GM21529 (cell line): ENCODE measurements at regions not wholly inside any gene's neighbourhood (a gene's known extent, or its start where the extent isn't known, plus 50 kb on each side); places are given as distances from the start of the nearest gene placed in this dataset.

ENCODE experiments used
- ATAC-seq: cut with Tn5 transposase; IDR thresholded peaks from one replicate; pipeline ENCODE4 v1.9.1; 2021; ENCODE audit not compliant: unreplicated experiment

DNA sequence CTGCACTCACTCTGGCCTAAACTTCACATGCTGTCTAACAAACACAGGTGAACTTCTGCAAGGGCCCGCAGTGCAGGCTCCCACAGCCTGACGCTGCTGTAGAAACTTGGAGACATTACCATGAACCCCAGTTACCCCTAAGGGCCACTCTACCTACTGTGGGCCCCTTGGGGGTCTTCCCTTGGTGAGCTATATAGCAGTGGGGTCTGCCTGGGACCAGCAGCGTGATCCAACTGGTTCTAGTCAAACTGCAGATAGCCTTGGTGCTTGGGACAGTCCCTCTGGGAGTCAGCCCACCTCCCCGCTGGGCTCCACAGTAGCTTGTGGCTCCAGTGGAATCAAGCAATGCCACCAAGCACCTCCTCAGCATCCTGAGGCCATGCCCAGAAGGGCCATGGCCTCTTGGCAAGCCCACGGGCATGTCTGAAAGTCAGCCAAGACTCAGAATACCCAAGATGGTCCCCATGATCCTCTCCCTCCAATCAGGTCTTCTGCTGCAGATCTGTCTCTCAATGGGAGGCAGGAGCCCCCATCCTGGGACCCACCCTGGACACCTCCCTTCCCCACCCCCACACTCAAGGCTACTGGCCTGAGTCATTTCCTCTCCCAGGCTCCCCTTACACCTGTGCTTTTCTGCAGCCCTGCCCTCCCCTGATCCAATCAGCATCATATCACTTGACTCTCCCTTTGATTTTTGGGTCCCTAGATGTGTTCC lies 230.0 kb upstream of the IRX1 start:
- no peak for ATAC-seq

GRCh38 chr5:3364941-3365340 lies 230.7 kb upstream of the IRX1 start:
- ATAC-seq: no peak

GRCh38 chr5:3364433-3364832 lies 231.2 kb upstream of the IRX1 start:
- ATAC-seq: no peak

GRCh38 chr5:3362606-3362910 lies 233.1 kb upstream of the IRX1 start:
- no peak for ATAC-seq

DNA sequence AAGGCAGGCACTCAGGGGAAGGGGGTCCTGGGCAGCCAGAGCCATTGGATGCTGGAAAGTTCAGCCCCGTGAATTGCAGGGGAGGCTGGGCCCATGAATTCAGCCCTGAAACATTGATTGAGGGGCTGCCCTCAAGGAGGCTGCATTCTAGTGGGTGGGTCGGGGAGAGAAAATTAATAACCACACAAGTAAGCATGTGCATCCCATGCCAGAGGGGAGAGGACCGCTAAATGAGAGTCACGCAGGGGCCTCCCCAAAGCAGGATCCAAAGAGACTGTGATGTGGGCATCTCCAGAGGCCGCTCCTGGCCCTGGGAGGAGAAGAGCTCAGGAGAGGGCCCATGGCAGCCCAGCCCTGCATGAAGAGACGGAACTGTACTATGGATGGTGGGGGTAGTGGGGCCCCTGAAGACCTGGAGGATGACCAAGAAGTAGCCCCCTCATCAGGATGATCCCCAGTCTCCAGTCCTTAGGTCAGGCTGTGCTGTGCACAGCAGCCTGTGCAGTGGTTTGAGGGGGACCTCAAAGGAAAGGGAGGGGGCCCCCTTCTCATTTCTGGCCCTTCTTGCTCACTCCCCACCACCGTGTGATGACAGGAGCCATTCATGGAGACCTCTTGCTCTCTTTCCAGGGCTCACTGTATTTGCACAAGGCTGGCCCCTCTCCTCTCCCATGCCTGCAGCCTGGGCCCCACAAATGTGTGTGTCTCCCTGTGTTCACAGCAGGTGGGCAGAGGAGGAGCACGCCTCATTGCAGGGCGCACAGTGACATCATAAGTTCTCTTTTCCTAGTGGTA lies 233.6 kb upstream of the IRX1 start:
- ATAC-seq: no peak

- no peak for ATAC-seq
Measured at GRCh38 chr5:3359642-3360041, 236.0 kb upstream of the IRX1 start.

- no peak for ATAC-seq
Measured at GRCh38 chr5:3357291-3357690, 238.3 kb upstream of the IRX1 start.

GRCh38 chr5:3356016-3356415 lies 239.6 kb upstream of the IRX1 start:
- ATAC-seq: no peak

DNA sequence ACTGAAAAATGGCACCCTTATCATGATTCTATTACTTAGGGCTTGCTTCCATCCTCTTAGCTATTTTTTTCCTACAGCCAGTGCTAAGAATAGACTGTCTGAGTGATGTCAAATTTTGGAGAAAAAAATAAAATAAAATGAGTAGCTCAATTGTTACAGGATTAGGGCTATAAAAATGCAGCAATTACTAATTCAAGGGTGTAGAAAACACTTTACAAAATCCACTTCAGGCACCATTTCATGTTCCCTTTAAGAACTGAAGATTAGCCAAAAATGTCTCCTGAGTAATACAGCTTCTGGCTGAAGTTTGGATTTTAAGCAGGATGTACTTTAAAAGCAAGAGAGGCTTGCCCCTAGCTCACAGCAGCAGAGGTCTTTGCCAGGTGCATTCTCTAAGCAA lies 240.5 kb upstream of the IRX1 start:
- no peak for ATAC-seq

GRCh38 chr5:3354606-3355005 lies 241.0 kb upstream of the IRX1 start:
- no peak for ATAC-seq

GRCh38 chr5:3353561-3353960 lies 242.1 kb upstream of the IRX1 start:
- no peak for ATAC-seq

GRCh38 chr5:3352711-3353110 lies 242.9 kb upstream of the IRX1 start:
- ATAC-seq: no peak

DNA sequence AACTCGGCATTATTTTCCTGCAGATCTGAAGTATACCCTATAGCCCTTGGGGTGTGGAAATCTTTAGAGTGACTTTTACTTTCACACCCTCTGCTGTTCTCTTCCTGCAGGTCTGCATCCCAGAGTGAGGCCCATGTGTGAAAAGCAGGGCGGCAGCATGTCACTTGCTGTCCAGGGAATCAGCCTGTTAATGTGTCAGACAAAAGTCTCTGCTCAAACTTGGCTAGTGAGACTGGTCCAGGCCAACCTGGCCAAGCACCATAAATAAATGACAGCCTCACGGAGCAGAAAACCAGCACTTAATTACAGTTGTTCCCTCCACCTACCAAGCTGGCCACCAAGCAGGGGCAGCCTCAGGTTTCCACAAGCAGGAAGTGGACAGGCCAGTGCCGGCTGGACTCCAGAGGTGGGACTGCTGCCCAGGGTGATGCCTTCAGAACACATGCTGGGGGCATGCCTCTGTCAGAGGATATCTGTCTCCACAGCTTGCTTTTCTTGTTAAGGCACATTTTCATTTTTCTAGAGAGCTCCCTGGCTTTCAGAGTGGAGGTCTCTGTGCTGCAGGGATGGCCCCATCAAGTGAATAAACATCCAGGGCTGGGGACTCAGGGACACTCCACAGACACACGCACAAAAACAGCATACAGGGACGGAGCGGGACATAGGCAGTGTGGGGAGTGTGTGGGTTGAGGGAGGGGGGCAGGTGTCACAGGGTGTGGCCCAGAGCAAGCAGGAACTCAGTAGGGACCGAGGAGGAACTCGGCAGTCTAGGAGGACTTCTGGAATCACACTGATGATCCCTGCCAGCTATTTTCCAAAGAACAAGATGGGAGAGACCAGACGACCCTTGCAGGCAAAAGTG lies 243.8 kb upstream of the IRX1 start:
- ATAC-seq: no peak

GRCh38 chr5:3350781-3351180 lies 244.9 kb upstream of the IRX1 start:
- ATAC-seq: no peak

DNA sequence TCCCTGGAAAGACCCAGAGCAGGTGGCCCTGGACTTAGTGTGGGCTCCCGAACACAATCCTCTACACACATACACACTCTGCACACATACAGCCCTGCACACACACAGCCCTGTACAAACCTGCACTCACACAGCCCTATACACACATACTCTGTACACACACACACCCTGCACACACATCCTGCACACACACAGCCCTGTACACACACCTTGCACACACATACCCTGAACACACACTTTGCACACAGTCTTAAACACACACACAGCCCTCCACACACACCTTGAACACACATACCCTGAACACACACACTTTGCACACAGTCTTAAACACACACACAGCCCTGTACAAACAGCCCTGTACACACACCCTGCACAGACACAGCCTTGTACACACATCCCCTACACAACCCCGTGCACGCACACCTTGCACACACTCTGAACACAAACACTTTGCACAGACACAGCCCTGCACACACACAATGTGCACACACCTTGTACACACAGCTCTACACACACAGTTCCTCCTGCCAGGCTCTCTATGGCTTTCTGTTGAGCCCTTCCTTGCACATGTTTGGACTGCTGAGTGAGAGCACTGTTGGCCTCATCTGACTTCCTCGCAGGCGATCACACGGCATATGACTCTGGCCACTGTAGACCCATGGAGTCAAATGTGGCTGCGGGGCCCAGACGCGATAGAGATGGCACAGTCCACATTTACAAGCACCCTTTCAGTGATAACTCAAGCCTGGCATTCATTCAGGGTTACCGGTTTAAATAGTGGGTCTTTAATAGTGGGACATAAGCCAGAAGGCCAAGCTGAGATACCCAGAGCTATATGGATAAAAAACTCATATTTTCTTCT lies 245.7 kb upstream of the IRX1 start:
- ATAC-seq: no peak

DNA sequence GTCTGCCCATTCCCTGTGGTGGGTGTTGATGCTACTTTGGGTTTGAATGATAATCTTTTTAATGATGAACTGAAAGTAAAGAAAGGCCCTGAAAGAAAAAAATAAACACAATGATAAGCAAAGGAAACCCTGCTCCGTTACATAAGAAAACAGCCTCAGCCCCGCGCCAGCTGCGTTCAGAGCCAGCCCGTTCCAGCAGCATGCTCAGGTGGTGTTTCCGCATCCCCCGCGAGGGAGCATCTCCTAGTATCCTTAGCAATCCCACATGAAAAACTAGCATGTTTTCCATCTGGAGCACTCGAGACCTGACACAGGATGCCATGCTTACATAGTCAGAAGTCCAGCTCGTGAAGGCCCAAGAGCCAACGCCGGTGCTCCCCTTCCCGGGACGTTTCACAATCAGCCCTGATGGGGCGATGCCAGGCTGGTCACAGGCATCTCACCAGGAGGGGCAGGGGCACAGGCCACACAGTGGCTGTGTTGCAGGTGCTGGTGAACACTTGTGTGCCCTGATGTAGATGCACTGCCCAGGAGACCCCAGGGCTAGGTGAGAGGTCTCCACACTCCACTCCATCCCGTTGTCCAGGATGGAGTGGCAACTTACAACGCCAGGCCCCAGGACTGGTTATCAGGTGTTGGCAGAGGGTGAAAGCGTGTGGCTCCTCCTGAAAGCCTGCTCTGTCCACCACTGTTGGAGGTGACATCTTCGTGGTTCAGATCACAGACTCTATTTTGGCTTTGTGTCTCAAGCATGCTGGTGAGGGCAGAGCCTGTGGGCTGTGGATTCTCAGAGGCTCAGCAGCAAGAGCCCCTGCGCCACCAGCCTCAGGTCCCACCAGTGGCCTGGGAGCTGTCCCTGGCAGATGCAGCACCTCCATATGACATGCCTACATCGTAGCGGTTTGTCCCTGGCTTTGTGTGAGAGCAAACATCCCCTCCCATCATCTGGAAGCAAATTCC lies 246.8 kb upstream of the IRX1 start:
- no peak for ATAC-seq

DNA sequence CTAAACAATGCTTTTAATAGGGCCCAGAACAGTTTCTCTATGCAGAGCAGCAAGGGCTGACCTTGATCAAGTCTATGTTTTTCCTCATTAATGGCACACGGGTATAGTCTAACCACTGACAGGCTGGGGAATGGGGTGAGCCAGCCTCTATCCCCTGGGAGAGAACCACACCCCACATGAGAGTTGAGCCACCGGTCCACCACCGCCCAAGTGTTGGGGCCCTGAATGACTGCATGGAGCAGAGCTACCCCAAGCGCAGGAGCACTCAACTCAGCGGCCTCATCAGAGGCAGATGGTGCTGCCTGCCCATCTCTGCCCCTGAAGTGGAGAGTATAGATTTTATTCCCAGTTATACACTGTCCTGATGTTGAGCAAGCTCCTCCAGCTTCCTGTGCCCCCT lies 247.9 kb upstream of the IRX1 start:
- ATAC-seq: no peak

DNA sequence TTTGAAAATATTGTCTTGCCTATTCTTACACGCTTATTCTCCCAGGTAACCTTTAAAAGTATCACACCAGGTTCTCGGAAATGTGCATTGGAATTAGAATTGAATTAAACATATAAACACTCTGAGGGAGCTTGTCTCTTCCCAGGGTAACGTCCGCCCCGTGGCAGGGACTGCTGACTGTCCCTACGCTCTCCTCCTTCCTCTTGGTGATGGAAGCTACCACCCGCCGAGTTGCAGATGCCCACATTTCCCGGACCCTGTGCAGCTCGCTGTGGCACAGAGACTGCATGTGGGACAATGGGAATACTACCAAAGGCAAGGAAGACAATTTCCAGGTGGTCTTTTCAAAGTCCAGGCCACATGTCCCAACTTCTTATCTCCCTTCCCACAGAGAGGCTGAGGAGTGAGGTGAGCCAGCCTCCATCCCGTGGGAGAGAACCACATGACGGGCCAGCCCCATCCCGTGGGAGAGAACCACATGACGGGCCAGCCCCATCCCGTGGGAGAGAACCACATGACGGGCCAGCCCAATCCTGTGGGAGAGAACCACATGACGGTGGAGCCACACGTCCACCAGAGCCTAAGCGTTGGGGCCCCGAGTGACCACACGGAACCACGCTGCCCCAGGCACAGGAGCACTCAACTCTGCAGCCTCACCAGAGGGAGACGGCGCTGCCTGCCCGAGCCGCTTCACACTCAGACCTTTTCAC lies 249.4 kb upstream of the IRX1 start:
- no peak for ATAC-seq

GRCh38 chr5:3345195-3345594 lies 250.4 kb upstream of the IRX1 start:
- ATAC-seq: no peak
